ENCODE measurements at regions not wholly inside any gene's neighbourhood (a gene's known extent, or its start where the extent isn't known, plus 50 kb on each side); places are given as distances from the start of the nearest gene placed in this dataset.

GRCh38 chr6:132995009-132995408, 180.6 kb downstream of the RPS12 start:
- Histone ChIP-seq H3K9me3 (ENCODE audit: insufficient read depth, low read length) (no peaks in the 10 kb centered on the region), H3K9ac (ENCODE audit: low read length) (no peak overlapping the region), H3K27me3 (ENCODE audit: low read depth, low read length) (no peaks in the 10 kb centered on the region), H3K36me3 (replicated peaks; ENCODE audit: low read depth, low read length) (no peaks in the 10 kb centered on the region), H4K20me1 (ENCODE audit: insufficient read depth, low read length) (no peaks in the 10 kb centered on the region), H3K27ac (ENCODE audit: low read length) (no peak overlapping the region), H2AFZ (ENCODE audit: low read depth, low read length) (no peak overlapping the region), H3K4me3 (ENCODE audit: low read length) (no peak overlapping the region), H3K4me1 (ENCODE audit: low read length) (no peaks in the 10 kb centered on the region), H3K79me2 (ENCODE audit: low read length) (no peaks in the 10 kb centered on the region), H3K4me2 (ENCODE audit: low read length) (no peak overlapping the region)
- TF ChIP-seq EZH2phosphoT487 (IDR thresholded peaks at IDR 0.05; ENCODE audit: low read depth) (no peak), CTCF (IDR thresholded peaks at IDR 0.05; ENCODE audit: low read depth, low read length) (no peak)

- Histone ChIP-seq H3K9me3 (ENCODE audit: insufficient read depth, low read length) (no peaks in the 10 kb centered on the region), H3K4me2 (ENCODE audit: low read length) (no peak overlapping the region), H3K4me1 (ENCODE audit: low read length) (no peaks in the 10 kb centered on the region), H2AFZ (ENCODE audit: low read depth, low read length) (no peak overlapping the region), H3K27ac (ENCODE audit: low read length) (no peak overlapping the region), H3K79me2 (ENCODE audit: low read length) (no peaks in the 10 kb centered on the region), H3K9ac (ENCODE audit: low read length) (no peak overlapping the region), H3K4me3 (ENCODE audit: low read length) (no peak overlapping the region), H3K27me3 (ENCODE audit: low read depth, low read length) (no peaks in the 10 kb centered on the region), H4K20me1 (ENCODE audit: insufficient read depth, low read length) (no peaks in the 10 kb centered on the region), H3K36me3 (replicated peaks; ENCODE audit: low read depth, low read length) (no peaks in the 10 kb centered on the region)
- TF ChIP-seq EZH2phosphoT487 (IDR thresholded peaks at IDR 0.05; ENCODE audit: low read depth) (no peak), CTCF (IDR thresholded peaks at IDR 0.05; ENCODE audit: low read depth, low read length) (no peak)
These were observed 181.1 kb downstream of the RPS12 start for GRCh38 chr6:132995432-132995831.

- no peaks in the 10 kb centered on the region for H3K27me3 ChIP-seq (ENCODE audit: low read depth, low read length)
- H3K9me3 ChIP-seq (ENCODE audit: insufficient read depth, low read length): no peaks in the 10 kb centered on the region
- no peak overlapping the region for H3K4me2 ChIP-seq (ENCODE audit: low read length)
- no peaks in the 10 kb centered on the region for H3K4me1 ChIP-seq (ENCODE audit: low read length)
- no peak for TF ChIP-seq CTCF (IDR thresholded peaks at IDR 0.05; ENCODE audit: low read depth, low read length)
- no peak for TF ChIP-seq EZH2phosphoT487 (IDR thresholded peaks at IDR 0.05; ENCODE audit: low read depth)
- no peak overlapping the region for H3K9ac ChIP-seq (ENCODE audit: low read length)
- H2AFZ ChIP-seq (ENCODE audit: low read depth, low read length): no peak overlapping the region
- no peak overlapping the region for H3K27ac ChIP-seq (ENCODE audit: low read length)
- H4K20me1 ChIP-seq (ENCODE audit: insufficient read depth, low read length): no peaks in the 10 kb centered on the region
- H3K36me3 ChIP-seq (replicated peaks; ENCODE audit: low read depth, low read length): no peaks in the 10 kb centered on the region
- H3K79me2 ChIP-seq (ENCODE audit: low read length): no peaks in the 10 kb centered on the region
- H3K4me3 ChIP-seq (ENCODE audit: low read length): no peak overlapping the region
These were observed 184.0 kb downstream of the RPS12 start for GRCh38 chr6:132998418-132998817.

- TF ChIP-seq CTCF (IDR thresholded peaks at IDR 0.05; ENCODE audit: low read depth, low read length) (no peak), EZH2phosphoT487 (IDR thresholded peaks at IDR 0.05; ENCODE audit: low read depth) (no peak)
- Histone ChIP-seq H3K4me2 (ENCODE audit: low read length) (no peak overlapping the region), H3K36me3 (replicated peaks; ENCODE audit: low read depth, low read length) (no peaks in the 10 kb centered on the region), H4K20me1 (ENCODE audit: insufficient read depth, low read length) (no peaks in the 10 kb centered on the region), H3K9me3 (ENCODE audit: insufficient read depth, low read length) (no peaks in the 10 kb centered on the region), H3K79me2 (ENCODE audit: low read length) (no peaks in the 10 kb centered on the region), H3K4me1 (ENCODE audit: low read length) (peaks cover 11% of the 10 kb centered on the region), H3K27ac (ENCODE audit: low read length) (no peak overlapping the region), H3K9ac (ENCODE audit: low read length) (no peak overlapping the region), H2AFZ (ENCODE audit: low read depth, low read length) (no peak overlapping the region), H3K27me3 (ENCODE audit: low read depth, low read length) (no peaks in the 10 kb centered on the region), H3K4me3 (ENCODE audit: low read length) (no peak overlapping the region)
These were observed 186.7 kb downstream of the RPS12 start for GRCh38 chr6:133001040-133001565.
